GM12878 (cell line): ENCODE measurements at regions not wholly inside any gene's neighbourhood (a gene's known extent, or its start where the extent isn't known, plus 50 kb on each side); places are given as distances from the start of the nearest gene placed in this dataset.

Source experiments
- ASH2L ChIP-seq: fragments of 300-600, 200-600 bp; sonication (generic); IDR thresholded peaks from 2 replicates; pipeline ENCODE4 v1.6.1; 2017; ENCODE audit warnings: low read depth, mild to moderate bottlenecking, borderline replicate concordance
- CBFB ChIP-seq: IDR thresholded peaks from 2 replicates; pipeline ENCODE4 v1.6.1; 2016; ENCODE audit warnings: antibody characterized with exemption, low read depth
- CUX1 ChIP-seq: IDR thresholded peaks from 2 replicates; pipeline ENCODE4 v1.6.1; 2012; ENCODE audit warnings: improper control_type of control experiment, low read depth, low read length; ENCODE audit not compliant: insufficient replicate concordance
- IRF3 ChIP-seq: fragments of 450-650 bp; IDR thresholded peaks from 2 replicates; pipeline ENCODE4 v1.6.1; 2014; ENCODE audit warnings: mild to moderate bottlenecking
- MEF2A ChIP-seq: IDR thresholded peaks from 2 replicates; pipeline ENCODE4 v1.6.1; 2011; ENCODE audit warnings: low read depth, mild to moderate bottlenecking, low read length, moderate library complexity; ENCODE audit not compliant: insufficient read depth
- MTA2 ChIP-seq: fragments of 450-650 bp; IDR thresholded peaks from 2 replicates; pipeline ENCODE4 v1.6.1; 2016; ENCODE audit warnings: low read depth, mild to moderate bottlenecking, moderate library complexity
- NR2F1 ChIP-seq: fragments of 450-650 bp; conservative IDR thresholded peaks from 2 replicates; pipeline ENCODE4 v1.6.1; 2017; ENCODE audit warnings: mild to moderate bottlenecking
- RELB ChIP-seq: fragments of 450-650 bp; IDR thresholded peaks from 2 replicates; pipeline ENCODE4 v1.6.1; 2017; ENCODE audit warnings: low read depth, mild to moderate bottlenecking, moderate library complexity
- SKIL ChIP-seq: fragments of 450-650 bp; IDR thresholded peaks from 2 replicates; pipeline ENCODE4 v1.6.1; 2017; ENCODE audit warnings: mild to moderate bottlenecking, low read depth, inconsistent platforms; ENCODE audit not compliant: poor library complexity, severe bottlenecking
- SMARCA5 ChIP-seq: fragments of 450-650 bp; IDR thresholded peaks from 2 replicates; pipeline ENCODE4 v1.6.1; 2017; ENCODE audit warnings: mild to moderate bottlenecking
- SPI1 ChIP-seq: IDR thresholded peaks from 2 replicates; pipeline ENCODE4 v1.6.1; 2011; ENCODE audit warnings: low read depth, mild to moderate bottlenecking, low read length, moderate library complexity, borderline replicate concordance; ENCODE audit not compliant: insufficient read depth
- STAT1 ChIP-seq: fragments of 450-650 bp; conservative IDR thresholded peaks from 2 replicates; pipeline ENCODE4 v1.6.1; 2014; ENCODE audit warnings: antibody characterized with exemption, mild to moderate bottlenecking
- SUZ12 ChIP-seq: fragments of 200-600 bp; sonication (generic); IDR thresholded peaks from one replicate; pipeline ENCODE4 v1.6.1; 2018; ENCODE audit warnings: antibody characterized with exemption, mild to moderate bottlenecking; ENCODE audit not compliant: unreplicated experiment
- USF2 ChIP-seq: IDR thresholded peaks from 2 replicates; pipeline ENCODE4 v1.6.1; 2011; ENCODE audit warnings: low read depth, low read length, improper control_type of control experiment, borderline replicate concordance
- ZBTB4 ChIP-seq: fragments of 450-650 bp; formaldehyde crosslinking; IDR thresholded peaks from 2 replicates; pipeline ENCODE4 v1.4.0; 2022; ENCODE audit warnings: mild to moderate bottlenecking, moderate library complexity

- TF ChIP-seq RELB (0 out of 2 replicates have a peak, but pooled peaks have one; percentile 19), CBFB (peak; percentile 61), ZBTB4 (CRISPR knock-in tag) (no peak), USF2 (no peak), IRF3 (no peak), NR2F1 (peak; percentile 71), SPI1 (peak; percentile 91), SKIL (no peak), CUX1 (no peak), ASH2L (no peak), STAT1 (no peak), SUZ12 (no peak), MEF2A (peak; percentile 85), SMARCA5 (no peak), MTA2 (peak; percentile 89)
Observed at GRCh38 chrX:20515841-20516461, 249.2 kb upstream of the RPS6KA3 start (continued).
